ENCODE measurements at regions not wholly inside any gene's neighbourhood (a gene's known extent, or its start where the extent isn't known, plus 50 kb on each side); places are given as distances from the start of the nearest gene placed in this dataset.

- DNase-seq (ENCODE audit: low read depth in 2 of 2): no peak
These were observed 521.8 kb upstream of the ID2 start for GRCh38 chr2:8159966-8160603.

- DNase-seq (ENCODE audit: low read depth in 2 of 2): no peak
These were observed 520.9 kb upstream of the ID2 start for GRCh38 chr2:8160959-8161358.

GRCh38 chr2:8162552-8162951 is 519.3 kb upstream of the ID2 start:
- DNase-seq (ENCODE audit: low read depth in 2 of 2): no peak

GRCh38 chr2:8165550-8165949 is 516.3 kb upstream of the ID2 start:
- DNase-seq (ENCODE audit: low read depth in 2 of 2): no peak

- DNase-seq (ENCODE audit: low read depth in 2 of 2): no peak
These were observed 513.7 kb upstream of the ID2 start for GRCh38 chr2:8168022-8168717.

GRCh38 chr2:8168876-8169424 is 512.9 kb upstream of the ID2 start:
- DNase-seq (ENCODE audit: low read depth in 2 of 2): no peak

- no peak for DNase-seq (ENCODE audit: low read depth in 2 of 2)
These were observed 512.4 kb upstream of the ID2 start for GRCh38 chr2:8169443-8169842.

GRCh38 chr2:8170552-8171327 is 511.1 kb upstream of the ID2 start:
- no peak for DNase-seq (ENCODE audit: low read depth in 2 of 2)

- no peak for DNase-seq (ENCODE audit: low read depth in 2 of 2)
These were observed 510.2 kb upstream of the ID2 start for GRCh38 chr2:8171608-8172007.

- no peak for DNase-seq (ENCODE audit: low read depth in 2 of 2)
These were observed 509.2 kb upstream of the ID2 start for GRCh38 chr2:8172661-8173060.

- DNase-seq (ENCODE audit: low read depth in 2 of 2): no peak
These were observed 507.1 kb upstream of the ID2 start for GRCh38 chr2:8174641-8175257.

GRCh38 chr2:8176887-8177286 is 505.0 kb upstream of the ID2 start:
- DNase-seq (ENCODE audit: low read depth in 2 of 2): no peak

- no peak for DNase-seq (ENCODE audit: low read depth in 2 of 2)
These were observed 504.3 kb upstream of the ID2 start for GRCh38 chr2:8177566-8177965.

- no peak for DNase-seq (ENCODE audit: low read depth in 2 of 2)
These were observed 502.9 kb upstream of the ID2 start for GRCh38 chr2:8178911-8179310.

- DNase-seq (ENCODE audit: low read depth in 2 of 2): no peak
These were observed 492.5 kb upstream of the ID2 start for GRCh38 chr2:8189316-8189715.

- no peak for DNase-seq (ENCODE audit: low read depth in 2 of 2)
These were observed 491.6 kb upstream of the ID2 start for GRCh38 chr2:8190279-8190678.

GRCh38 chr2:8191427-8191826 is 490.4 kb upstream of the ID2 start:
- no peak for DNase-seq (ENCODE audit: low read depth in 2 of 2)

GRCh38 chr2:8193146-8193545 is 488.7 kb upstream of the ID2 start:
- DNase-seq (ENCODE audit: low read depth in 2 of 2): no peak

- no peak for DNase-seq (ENCODE audit: low read depth in 2 of 2)
These were observed 487.9 kb upstream of the ID2 start for GRCh38 chr2:8193686-8194615.

GRCh38 chr2:8195784-8196183 is 486.1 kb upstream of the ID2 start:
- no peak for DNase-seq (ENCODE audit: low read depth in 2 of 2)

GRCh38 chr2:8196316-8196715 is 485.5 kb upstream of the ID2 start:
- no peak for DNase-seq (ENCODE audit: low read depth in 2 of 2)
